ENCODE measurements at regions not wholly inside any gene's neighbourhood (a gene's known extent, or its start where the extent isn't known, plus 50 kb on each side); places are given as distances from the start of the nearest gene placed in this dataset.

DNA sequence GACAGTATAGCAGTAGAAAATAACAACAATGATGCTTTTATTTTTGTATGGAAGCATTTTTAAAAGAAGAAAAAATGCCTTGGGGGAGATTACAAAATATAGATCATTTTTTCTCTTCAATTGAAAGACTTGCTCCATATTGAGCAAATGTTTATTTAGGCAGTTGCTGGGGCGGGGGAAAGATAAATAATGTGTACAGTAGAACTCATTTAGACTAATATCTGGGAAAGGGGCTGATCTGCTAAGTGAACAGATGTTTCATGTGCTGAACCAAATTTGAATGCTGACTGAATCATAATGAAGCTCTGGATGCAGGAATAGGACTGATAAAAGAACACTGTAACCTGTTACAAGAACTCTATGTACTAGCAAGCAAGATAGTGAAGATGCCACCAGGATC lies 457.1 kb upstream of the TENM4 start:
- in situ Hi-C loops (cut with HindIII; ENCODE audit: extremely low pct_ligation_motif_present, low pct_unique_long_range_greater_than_20kb): no loop called here

More for the DNA sequence above, 457.1 kb upstream of the TENM4 start:
- intact Hi-C loops (cut with micrococcal nuclease; ENCODE audit: unreplicated experiment): no loop called here
- ChIA-PET POLR2A (no interaction called here), CTCF (ENCODE audit: low intra/inter-chr PET ratio, low total read pairs) (no interaction called here)
- TF ChIP-seq ZNF670 (CRISPR knock-in tag; IDR thresholded peaks at IDR 0.05; ENCODE audit: borderline replicate concordance) (no peak), ZNF543 (CRISPR knock-in tag; IDR thresholded peaks at IDR 0.05) (no peak), NR2F1 (CRISPR knock-in tag; IDR thresholded peaks at IDR 0.05) (no peak), ASH2L (IDR thresholded peaks at IDR 0.05; ENCODE audit: insufficient read length, low read depth, low read length) (no peak), ZNF407 (CRISPR knock-in tag; IDR thresholded peaks at IDR 0.05; ENCODE audit: not compliant biosample characterization) (no peak)
- TF ChIP-seq, protein P1, sequence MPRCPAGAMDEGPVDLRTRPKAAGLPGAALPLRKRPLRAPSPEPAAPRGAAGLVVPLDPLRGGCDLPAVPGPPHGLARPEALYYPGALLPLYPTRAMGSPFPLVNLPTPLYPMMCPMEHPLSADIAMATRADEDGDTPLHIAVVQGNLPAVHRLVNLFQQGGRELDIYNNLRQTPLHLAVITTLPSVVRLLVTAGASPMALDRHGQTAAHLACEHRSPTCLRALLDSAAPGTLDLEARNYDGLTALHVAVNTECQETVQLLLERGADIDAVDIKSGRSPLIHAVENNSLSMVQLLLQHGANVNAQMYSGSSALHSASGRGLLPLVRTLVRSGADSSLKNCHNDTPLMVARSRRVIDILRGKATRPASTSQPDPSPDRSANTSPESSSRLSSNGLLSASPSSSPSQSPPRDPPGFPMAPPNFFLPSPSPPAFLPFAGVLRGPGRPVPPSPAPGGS (CRISPR knock-in tag; IDR thresholded peaks at IDR 0.05): no peak
- WGBS (ENCODE audit: low lambda C conversion rate): 0% methylated on average over 1 of the region's 1 CpG
- Histone ChIP-seq H4K20me1 (ENCODE audit: insufficient read depth, low read length) (no peaks in the 10 kb centered on the region), H3K79me2 (ENCODE audit: insufficient read depth, low read length) (no peaks in the 10 kb centered on the region), H3K4me1 (ENCODE audit: insufficient read depth, low read length) (no peaks in the 10 kb centered on the region), H2AFZ (ENCODE audit: low read length) (no peak overlapping the region), H3K27me3 (ENCODE audit: control insufficient read depth in 1 of 2, insufficient read depth in 2 of 2, low read length in 2 of 2) (no peaks in the 10 kb centered on the region), H3K9ac (ENCODE audit: insufficient read depth, low read depth, low read length) (no peak overlapping the region), H3K4me3 (replicated peaks in 1 of 3; ENCODE audit: insufficient read depth in 1 of 3, low read depth in 2 of 3, low read length in 3 of 3) (no peak overlapping the region), H3K27ac (ENCODE audit: extremely low read length, insufficient read depth, low read length) (no peak overlapping the region), H3K36me3 (replicated peaks in 1 of 2; ENCODE audit: control insufficient read depth in 1 of 2, insufficient read depth in 2 of 2, low read length in 2 of 2) (no peaks in the 10 kb centered on the region), H3K4me2 (ENCODE audit: low read depth, low read length) (no peak overlapping the region), H3K9me3 (ENCODE audit: low read length) (no peaks in the 10 kb centered on the region)
- BruUV-seq (replicated peaks): no TSS peak
- no peak for FAIRE-seq
- ATAC-seq: no peak
- no peak for DNase-seq (ENCODE audit: low spot score)
